GM18498 (cell line): ENCODE measurements at regions not wholly inside any gene's neighbourhood (a gene's known extent, or its start where the extent isn't known, plus 50 kb on each side); places are given as distances from the start of the nearest gene placed in this dataset.
"Not testable (repeated sequence)": the region's sequence is repeated elsewhere in the genome, so short reads cannot be mapped to it uniquely, and the experiment has no call there.

ENCODE experiments used
- ATAC-seq: cut with Tn5 transposase; IDR thresholded peaks from one replicate; pipeline ENCODE4 v1.9.1; 2021; ENCODE audit warnings: mild to moderate bottlenecking, moderate library complexity; ENCODE audit not compliant: unreplicated experiment

DNA sequence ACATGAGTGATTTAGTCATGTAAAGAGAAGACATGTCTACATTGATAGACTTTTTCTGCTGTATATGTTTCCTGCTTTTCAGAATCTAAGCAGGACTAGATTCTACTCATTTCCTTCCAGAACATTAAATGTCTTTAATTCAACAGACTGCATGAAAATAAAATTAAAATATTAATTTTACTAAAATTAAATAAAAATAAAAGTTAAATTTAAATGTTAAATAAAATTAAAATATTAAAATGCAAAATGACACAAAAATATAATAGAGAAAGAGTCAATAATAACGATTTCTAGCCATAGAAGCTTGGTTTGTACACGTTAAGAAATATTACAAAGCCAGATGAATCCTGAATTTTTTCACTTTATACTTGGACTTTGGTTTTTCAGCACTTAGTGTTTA is 552.8 kb upstream of the NR5A2 start:
- ATAC-seq, result no peak

DNA sequence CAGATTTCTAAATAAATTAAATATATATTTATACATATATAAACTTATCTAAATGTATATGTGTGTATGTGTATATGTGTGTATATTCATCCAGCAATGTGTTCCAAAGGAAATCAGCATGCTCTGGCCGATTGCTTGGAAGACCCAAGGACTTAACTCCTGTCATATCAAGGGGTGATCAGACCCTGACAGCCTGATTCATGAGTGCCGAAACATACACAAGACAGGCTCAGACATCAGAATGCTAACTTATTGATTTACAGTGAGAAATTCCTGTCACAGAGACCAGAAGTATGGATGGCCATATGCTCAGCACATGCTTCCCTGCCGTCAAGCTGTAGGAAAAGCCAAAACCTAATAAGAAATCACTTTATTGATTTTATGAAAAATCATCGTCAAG is 545.1 kb upstream of the NR5A2 start:
- ATAC-seq, result no peak

DNA sequence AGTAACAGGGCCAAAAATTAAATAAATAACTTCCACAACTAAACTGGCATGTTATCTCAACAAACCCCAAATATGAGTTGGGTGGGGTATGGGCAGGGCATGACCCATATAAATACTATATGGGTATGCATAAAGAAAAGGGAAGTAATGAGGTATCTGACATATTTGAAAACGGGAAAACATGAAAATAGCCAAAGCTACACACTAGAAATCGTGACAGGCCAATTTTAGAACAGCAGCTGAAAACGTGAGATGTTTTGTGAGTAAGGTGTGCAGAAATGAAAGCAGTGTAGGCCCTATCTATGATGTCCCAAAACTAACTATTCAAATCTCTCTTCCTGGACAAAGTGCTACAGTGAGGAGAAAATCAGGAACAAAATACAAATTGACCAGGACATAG is 537.9 kb upstream of the NR5A2 start:
- ATAC-seq, result no peak

DNA sequence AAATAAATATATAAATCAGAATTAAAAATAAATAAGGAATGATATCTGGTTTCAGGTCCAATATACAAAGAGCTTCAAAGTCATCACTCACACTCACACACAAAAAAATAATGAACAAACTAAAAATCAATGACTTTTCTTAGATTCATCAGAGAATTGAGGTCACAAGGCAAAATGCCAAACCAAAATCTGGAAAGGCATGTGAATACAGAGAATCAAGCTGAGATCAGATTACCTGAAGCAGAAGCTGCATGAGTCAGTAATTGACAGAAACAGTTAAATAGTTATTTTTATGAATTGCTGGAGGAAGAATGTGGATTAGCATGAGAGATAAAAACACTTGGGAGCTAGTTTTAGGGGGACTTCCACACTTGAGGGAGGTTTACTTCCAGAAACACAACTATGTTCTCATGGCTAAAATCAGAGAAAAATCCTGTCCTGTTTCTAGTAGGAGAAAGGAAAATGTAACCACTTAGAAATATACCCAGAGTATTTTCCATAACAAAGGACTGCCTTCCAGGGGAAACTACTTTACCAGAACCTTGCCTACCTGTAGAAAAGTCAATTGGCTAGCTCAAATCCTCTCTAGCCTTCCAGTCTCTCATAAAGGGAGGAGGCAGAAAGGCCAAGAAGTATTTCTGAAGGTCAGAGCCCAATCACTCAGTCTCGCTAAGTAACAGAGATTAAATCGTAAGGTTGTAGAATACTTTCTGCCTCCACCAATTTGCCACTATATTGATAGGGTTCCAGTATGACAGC is 536.6 kb upstream of the NR5A2 start:
- no peak for ATAC-seq

DNA sequence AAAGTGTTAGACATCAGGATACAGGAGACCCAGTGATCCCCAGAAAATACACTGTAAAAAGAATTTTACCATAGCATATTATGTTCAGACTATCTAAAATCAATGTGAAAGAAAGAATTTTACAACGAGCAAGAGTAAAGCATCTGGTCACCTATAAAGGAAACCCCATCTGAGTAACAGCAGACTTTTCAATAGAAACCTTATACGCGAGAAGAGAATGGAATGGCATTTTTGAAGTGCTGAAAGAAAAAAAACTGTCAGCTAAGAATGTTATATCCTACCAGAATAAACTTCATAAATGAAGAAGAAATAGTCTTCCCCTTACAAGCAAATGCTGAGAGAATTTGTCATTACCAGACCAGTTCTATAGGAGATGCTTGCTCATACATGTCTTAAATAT is 532.1 kb upstream of the NR5A2 start:
- ATAC-seq, result no peak

DNA sequence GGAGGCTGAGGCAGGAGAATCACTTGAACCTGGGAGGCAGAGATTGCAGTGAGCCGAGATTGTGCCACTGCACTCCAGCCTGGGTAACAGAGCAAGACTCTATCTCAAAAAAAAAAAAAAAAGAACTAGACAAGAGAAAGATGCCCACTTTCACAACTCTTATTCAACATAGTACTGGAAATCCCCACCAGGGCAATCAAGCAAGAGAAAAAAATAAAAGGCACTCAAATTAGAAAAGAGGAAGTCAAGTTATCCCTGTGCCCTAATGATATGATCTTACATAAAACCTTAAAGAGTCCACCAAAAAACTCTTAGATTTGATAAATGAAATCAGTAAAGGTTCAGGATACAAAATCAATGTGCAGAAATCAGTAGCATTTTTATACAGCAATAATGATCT is 528.7 kb upstream of the NR5A2 start:
- peak; percentile 54 for ATAC-seq

DNA sequence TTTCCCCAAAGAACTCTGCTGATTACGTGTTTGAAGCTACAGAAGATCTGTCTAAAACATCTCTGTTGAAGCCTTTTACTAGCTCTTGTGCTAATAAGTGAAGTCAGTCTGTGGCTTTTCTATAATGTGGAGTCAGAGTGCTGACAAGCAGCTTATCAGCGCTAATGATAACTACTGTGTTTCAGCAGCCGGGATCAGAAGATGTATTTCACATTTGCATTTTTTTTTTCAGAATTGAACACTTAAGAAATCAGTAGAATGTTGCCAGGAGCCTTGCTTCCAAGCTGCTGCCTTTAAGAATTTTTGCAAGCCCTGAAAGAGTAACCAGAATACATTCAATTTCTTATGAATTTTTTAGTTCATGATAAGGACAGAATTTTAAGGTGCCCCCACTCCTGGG is 519.4 kb upstream of the NR5A2 start:
- no peak for ATAC-seq

DNA sequence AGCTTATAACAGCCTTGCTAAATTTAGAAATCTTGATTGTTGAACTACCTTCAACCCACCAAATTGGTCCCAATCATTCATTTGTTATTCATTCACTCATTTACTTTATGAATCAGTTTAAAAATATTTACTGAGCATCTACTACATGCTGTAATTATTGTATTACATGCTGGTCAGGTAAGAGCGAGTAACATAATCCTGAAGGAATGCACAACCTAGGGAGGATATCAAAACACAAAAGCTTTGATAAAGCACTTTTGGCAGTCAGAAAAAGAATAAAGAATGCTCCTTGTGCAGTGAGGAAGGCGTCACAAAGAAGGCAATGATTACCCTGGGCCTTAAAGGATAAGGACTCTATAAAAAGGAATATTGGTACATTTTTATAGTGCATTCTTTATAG is 518.9 kb upstream of the NR5A2 start:
- no peak for ATAC-seq

DNA sequence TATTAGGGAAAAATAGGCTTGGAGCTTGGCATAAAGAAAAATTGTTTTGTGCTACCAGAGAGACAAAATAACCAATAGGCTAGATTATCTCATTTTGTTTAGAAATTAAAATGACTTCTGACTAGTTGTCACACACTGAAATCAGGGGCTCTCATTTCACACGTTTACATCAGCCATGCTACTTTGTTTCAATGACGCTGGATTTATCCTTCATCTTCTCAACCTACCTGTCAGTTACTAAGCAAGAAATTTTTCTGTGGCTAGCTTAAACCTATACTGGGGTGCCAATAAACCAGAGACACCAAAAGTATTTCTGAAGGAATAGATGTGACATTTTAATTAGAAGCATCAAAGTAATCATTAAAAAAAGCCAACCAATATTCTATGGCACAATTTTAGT is 518.1 kb upstream of the NR5A2 start:
- ATAC-seq, result no peak

DNA sequence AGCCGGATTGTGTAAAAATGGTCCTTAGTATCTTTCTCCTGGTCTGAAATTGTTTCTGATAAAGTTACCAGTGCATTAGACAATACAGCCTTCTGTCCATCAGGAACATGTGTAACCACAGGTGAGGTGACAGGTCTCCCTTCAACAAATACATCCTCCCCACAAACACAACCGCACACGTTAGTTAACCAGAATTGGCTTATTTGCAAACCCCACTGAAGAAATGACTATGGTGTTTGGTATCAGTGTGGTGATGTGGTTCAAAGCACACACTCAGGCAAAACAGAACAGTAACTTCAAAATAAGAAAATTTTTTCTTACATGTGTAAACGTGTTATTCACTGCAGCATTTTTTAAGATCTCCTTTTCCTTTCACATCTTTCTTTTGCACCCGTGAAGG is 517.2 kb upstream of the NR5A2 start:
- peak; percentile 92 for ATAC-seq

DNA sequence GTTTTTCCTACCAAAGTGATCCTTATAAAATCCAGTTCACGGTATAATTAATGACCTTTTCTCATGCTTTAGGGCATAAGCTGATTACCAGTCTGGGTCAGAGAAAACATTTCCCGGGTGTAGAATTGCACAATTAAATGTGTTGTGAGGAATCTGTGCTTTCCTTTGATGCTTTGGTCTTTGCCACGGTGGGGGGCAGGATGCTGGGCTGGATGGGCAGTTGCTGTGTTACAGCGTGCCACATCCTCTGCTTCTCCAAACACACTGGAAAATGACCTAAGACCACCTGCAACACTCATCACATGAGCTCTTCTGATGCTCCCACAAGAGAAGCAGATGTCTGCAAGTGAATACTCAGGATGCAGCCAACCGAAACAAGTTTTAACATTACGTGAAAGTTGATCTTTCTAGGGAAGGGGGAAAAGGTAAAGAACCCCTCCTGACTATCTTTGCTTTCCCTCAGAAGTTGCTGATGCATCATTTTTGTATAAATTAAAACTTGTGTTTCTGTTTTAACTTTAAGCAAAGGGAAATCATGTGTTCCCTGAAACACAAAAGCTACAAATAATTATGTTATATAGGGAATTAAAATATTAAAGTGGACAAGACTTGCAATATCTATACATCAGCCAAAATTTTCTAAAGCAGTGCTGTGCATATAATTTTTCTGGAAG is 515.3 kb upstream of the NR5A2 start:
- ATAC-seq, result no peak

DNA sequence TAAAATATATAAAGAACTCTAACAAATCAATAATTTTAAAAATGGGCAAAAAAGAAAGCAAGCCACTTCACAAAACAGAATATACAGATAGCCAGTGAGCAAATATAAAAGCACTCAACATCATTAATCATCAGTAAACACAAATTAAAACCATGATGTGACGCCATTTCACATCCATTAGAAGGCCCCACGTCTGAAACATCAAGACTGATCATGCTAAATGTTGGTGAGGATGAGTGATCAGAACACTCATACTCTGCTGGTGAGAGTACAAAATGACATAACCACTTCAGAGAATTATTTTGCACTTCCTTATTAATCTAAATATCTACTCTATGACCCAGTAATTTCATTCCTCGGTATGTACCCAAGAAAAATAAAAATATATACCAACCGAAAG is 512.2 kb upstream of the NR5A2 start:
- ATAC-seq, result no peak

DNA sequence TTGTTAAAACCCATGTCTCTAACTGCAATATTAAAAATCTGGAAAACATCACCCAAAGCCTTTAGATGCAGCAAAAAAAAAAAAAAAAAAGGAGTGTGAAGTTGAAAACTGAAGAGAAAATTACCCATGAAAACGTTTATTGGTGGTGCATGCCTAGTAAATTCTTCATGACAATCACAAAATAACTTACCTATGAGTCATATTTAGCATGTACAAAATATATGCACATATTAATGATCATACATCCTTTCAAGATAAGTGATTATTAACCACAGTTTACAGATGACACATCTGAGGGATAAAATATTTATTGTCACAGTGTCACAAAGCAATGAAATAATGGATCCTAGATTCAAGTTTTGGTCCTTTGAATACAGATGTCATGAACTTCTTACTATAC is 505.2 kb upstream of the NR5A2 start:
- ATAC-seq, result no peak

DNA sequence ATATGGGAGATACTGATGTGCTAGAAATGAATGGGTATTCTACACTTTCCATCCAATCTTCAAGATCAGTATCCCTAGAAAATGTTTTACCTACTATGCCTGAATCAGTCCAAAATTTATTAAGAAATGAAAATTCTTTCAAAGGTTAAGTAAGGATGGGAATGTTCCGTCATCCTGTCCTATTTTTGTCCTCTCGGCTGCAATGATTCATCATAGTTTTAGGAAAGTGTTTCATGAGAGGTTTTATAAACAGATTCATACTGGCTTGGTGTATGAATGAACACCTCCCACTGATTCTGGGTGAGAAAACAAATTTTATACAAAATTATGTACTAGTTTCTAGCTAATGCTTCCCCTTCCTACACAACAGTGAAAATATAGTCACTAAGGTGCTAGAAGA is 504.6 kb upstream of the NR5A2 start:
- no peak for ATAC-seq

DNA sequence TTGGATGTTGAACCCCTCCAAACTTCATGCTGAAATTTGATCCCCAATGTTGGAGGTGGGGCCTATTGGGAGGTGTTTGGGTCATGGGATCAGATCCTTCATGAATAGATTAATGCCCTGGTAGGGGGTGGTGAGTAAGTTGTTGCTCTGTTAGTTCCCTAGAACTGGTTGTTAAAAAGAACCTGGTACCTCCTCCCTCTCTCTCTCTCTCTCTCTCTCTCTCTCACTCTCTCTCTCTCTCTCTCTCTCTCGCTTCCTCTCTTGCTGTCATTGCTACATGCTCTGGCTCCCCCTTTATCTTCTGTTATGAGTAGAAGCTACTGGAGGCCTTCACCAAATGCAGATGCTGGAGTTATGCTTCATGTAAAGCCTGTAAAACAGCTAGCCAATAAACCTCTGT is 498.2 kb upstream of the NR5A2 start:
- ATAC-seq, result no peak

DNA sequence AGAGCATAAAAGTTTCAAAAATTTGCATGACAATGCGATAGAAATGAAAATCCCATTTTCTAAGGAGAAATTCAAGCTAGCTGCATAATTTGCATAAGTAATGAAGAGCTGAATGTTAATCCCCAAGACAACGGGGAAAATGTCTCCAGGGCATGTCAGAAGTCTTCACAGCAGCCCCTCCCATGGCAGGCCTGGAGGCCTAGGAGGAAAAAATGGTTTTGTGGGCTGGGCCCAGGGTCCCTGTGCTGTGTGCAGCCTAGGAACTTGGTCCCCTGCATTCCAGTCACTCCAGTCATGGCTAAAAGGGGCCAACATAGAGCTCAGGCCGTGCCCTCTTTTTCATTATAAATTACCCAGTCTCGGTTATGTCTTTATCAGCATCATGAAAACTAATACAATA is 494.1 kb upstream of the NR5A2 start:
- ATAC-seq, result not testable (repeated sequence)

DNA sequence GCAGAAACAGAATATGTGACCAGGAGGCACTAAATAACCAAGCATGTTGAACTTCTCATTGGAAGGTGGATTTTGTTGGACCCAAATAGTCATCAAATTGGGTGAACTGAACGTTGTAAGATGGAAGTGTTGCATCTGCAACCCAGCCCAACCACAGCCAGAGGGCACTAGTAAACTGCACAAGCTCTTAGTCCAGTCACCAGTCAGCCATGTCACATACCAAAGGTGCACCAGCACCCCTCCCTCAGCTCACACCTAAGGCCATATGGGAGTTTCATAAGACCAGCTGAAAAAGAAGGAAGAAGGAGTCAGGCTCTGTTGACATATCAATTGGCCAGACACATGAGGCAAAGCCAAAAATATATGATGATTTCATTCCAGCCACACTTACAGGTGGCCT is 481.7 kb upstream of the NR5A2 start:
- peak; percentile 43 for ATAC-seq

DNA sequence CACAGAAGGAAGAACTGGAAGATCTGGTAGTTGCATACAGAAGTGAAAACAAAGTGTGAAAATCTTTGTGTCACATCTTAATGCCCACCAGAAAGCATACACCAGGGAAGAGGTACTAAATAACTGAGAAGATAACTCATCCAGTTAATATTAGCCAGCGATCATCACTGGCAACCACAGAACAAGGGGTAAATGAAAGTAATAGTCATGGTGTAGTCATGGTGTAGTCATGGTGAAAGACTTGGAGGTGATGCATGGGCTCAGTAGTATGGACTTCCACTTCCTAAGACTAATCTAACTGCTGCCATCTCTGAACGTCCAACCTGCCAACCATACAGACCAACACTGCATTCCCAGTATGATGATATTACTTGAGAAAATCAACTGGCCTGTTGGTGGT is 481.2 kb upstream of the NR5A2 start:
- ATAC-seq, result peak; percentile 63

DNA sequence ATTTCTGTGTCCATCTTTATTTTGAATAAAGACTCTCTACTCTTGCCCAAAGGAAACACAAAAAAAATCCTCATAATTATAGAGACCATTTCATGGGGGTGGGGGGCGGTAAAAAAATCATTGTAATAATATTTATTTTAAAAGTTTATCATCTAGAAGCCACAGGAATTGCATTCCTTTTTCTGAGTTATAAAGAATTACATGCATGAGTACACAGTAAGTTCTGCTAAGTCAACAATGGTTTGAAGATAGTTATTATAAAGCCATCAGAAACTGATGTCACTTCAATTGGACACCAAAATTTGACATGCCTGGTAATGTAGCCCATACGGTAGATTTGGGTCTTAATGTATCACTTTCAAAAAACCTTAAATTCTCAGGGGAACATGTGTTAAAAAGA is 478.1 kb upstream of the NR5A2 start:
- no peak for ATAC-seq

DNA sequence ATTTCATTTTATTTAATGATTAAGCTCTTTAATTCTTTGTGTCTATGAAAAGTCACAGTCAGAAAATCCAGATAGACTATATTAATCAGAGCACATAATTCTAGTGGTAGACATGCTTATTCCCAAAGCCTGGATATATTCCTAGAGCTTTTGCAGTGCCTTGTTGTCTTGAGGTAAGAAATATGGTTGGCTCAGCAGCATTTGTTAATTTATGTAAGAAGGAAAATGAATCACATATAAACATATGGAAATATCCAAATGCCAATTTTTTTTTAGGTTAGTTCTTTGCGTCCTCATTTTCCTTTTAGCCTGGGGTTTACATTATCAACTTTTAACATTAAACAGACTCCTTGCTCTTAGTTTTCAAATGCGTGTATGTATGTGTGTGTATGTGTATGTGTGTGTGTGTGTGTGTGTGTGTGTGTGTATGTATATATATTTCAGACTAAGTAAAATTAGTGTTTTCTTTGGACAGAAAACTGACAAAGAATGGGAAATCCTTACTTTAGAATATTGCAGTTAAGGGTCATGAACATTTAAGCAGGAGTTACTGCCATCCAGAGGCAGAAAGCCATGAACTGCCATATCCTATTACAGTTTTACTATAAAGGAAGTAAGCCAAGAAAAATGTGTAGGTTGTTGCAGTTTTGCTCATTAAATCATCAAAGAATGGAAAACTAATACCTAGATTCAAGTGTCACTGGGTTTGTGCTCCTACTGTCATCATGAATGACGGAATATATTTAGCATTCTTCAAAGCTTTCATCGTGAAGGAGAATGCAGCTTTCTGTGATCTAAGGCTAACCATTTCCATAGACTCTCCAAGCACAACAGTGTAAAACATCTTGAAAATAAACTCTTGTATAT is 477.1 kb upstream of the NR5A2 start:
- no peak for ATAC-seq

DNA sequence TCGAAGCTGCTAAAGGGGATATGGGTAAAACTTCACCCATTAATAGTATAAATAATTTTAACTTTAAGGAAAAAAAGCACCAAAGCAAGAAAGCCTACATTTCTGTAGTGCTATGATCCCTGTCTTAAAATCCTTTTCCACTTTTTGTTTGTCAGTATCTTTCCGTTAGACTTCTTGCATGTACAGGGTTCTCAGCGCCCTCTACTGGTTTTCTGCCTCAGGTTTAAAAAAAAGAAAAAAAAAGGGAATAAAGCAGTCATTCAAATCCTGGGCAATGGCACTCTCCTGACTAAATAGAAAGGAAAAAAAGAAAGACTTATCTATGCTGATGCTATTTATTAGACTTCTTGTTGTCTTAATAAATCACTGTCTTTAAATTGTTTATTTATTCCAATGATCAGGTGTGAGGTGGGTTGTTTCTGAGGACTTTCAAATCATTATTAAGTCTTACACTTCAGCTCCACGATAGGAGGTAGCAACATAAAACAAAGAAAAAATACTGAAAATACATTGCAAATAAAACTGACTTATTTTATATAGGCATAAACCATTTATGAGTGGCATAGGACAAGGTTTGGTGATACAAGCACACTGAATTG is 475.4 kb upstream of the NR5A2 start:
- no peak for ATAC-seq
